ENCODE measurements at regions not wholly inside any gene's neighbourhood (a gene's known extent, or its start where the extent isn't known, plus 50 kb on each side); places are given as distances from the start of the nearest gene placed in this dataset.

GRCh38 chr12:127731657-127732056 lies 535.3 kb upstream of the TMEM132C start:
- Histone ChIP-seq H3K9me3 (ENCODE audit: low read depth) (no peaks in the 10 kb centered on the region), H3K27ac (no peak overlapping the region), H3K4me3 (no peak overlapping the region), H3K4me1 (ENCODE audit: low read depth) (no peaks in the 10 kb centered on the region), H3K27me3 (no peaks in the 10 kb centered on the region), H3K36me3 (no peaks in the 10 kb centered on the region)
- no peak for TF ChIP-seq CTCF (IDR thresholded peaks at IDR 0.05; ENCODE audit: low read depth, low read length)
- DNase-seq (ENCODE audit: low read depth in 1 of 2, low spot score in 1 of 2) = no peak

GRCh38 chr12:127742231-127742630 lies 524.7 kb upstream of the TMEM132C start:
- no peak overlapping the region for H3K4me3 ChIP-seq
- H3K27ac ChIP-seq = no peak overlapping the region
- H3K9me3 ChIP-seq (ENCODE audit: low read depth) = no peaks in the 10 kb centered on the region
- no peaks in the 10 kb centered on the region for H3K4me1 ChIP-seq (ENCODE audit: low read depth)
- TF ChIP-seq CTCF (IDR thresholded peaks at IDR 0.05; ENCODE audit: low read depth, low read length) = no peak
- H3K27me3 ChIP-seq = no peaks in the 10 kb centered on the region
- no peak for DNase-seq (ENCODE audit: low read depth in 1 of 2, low spot score in 1 of 2)
- no peaks in the 10 kb centered on the region for H3K36me3 ChIP-seq

GRCh38 chr12:127745469-127746212 lies 521.3 kb upstream of the TMEM132C start:
- no peaks in the 10 kb centered on the region for H3K4me1 ChIP-seq (ENCODE audit: low read depth)
- no peak for DNase-seq (ENCODE audit: low read depth in 1 of 2, low spot score in 1 of 2)
- H3K36me3 ChIP-seq = no peaks in the 10 kb centered on the region
- H3K4me3 ChIP-seq = no peak overlapping the region
- H3K27ac ChIP-seq = no peak overlapping the region
- H3K9me3 ChIP-seq (ENCODE audit: low read depth) = no peaks in the 10 kb centered on the region
- TF ChIP-seq CTCF (IDR thresholded peaks at IDR 0.05; ENCODE audit: low read depth, low read length) = no peak
- no peaks in the 10 kb centered on the region for H3K27me3 ChIP-seq

- Histone ChIP-seq H3K36me3 (no peaks in the 10 kb centered on the region), H3K27ac (no peak overlapping the region), H3K9me3 (ENCODE audit: low read depth) (no peaks in the 10 kb centered on the region), H3K4me1 (ENCODE audit: low read depth) (no peaks in the 10 kb centered on the region), H3K27me3 (no peaks in the 10 kb centered on the region), H3K4me3 (no peak overlapping the region)
- no peak for TF ChIP-seq CTCF (IDR thresholded peaks at IDR 0.05; ENCODE audit: low read depth, low read length)
- DNase-seq (ENCODE audit: low read depth in 1 of 2, low spot score in 1 of 2) = no peak
Observed at GRCh38 chr12:127749416-127749815, 517.6 kb upstream of the TMEM132C start.

GRCh38 chr12:127750076-127750840 lies 516.7 kb upstream of the TMEM132C start:
- Histone ChIP-seq H3K9me3 (ENCODE audit: low read depth) (no peaks in the 10 kb centered on the region), H3K27ac (no peak overlapping the region), H3K27me3 (no peaks in the 10 kb centered on the region), H3K36me3 (no peaks in the 10 kb centered on the region), H3K4me1 (ENCODE audit: low read depth) (no peaks in the 10 kb centered on the region), H3K4me3 (no peak overlapping the region)
- DNase-seq (ENCODE audit: low read depth in 1 of 2, low spot score in 1 of 2) = no peak
- no peak for TF ChIP-seq CTCF (IDR thresholded peaks at IDR 0.05; ENCODE audit: low read depth, low read length)
